Epithelial cell of proximal tubule (primary cell): ENCODE measurements at regions not wholly inside any gene's neighbourhood (a gene's known extent, or its start where the extent isn't known, plus 50 kb on each side); places are given as distances from the start of the nearest gene placed in this dataset.

Source experiments
- DNase-seq: peaks from one replicate; pipeline ENCODE4 v3.0.0-alpha.2; 2011; ENCODE audit warnings: low read depth
- H3K4me3 ChIP-seq: 2 replicates; pipeline ENCODE4 v1.5.1; 2011; ENCODE audit warnings: low read depth, mild to moderate bottlenecking, low read length
- TF ChIP-seq, protein P1 (sequence below): conservative IDR thresholded peaks from 2 replicates; pipeline ENCODE4 v1.5.1; 2012; ENCODE audit warnings: low read depth, mild to moderate bottlenecking, low read length

DNA sequence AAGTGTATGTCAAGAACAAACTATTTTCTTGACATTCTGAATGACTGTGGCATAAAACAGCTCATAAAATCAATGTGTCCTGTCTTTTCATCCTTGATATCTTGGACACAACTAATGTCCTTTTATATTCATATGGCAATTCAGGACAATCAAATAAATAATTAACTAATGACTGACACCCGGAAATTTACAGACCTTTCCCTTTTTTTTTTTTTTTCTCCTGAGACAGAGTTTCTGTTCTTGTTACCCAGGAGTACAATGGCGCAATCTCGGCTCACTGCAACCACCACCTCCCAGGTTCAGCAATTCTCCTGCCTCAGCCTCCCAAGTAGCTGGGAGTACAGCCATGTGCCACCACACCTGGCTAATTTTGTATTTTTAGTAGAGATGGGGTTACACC is 107.1 kb upstream of the LGSN start:
- TF ChIP-seq, protein P1, sequence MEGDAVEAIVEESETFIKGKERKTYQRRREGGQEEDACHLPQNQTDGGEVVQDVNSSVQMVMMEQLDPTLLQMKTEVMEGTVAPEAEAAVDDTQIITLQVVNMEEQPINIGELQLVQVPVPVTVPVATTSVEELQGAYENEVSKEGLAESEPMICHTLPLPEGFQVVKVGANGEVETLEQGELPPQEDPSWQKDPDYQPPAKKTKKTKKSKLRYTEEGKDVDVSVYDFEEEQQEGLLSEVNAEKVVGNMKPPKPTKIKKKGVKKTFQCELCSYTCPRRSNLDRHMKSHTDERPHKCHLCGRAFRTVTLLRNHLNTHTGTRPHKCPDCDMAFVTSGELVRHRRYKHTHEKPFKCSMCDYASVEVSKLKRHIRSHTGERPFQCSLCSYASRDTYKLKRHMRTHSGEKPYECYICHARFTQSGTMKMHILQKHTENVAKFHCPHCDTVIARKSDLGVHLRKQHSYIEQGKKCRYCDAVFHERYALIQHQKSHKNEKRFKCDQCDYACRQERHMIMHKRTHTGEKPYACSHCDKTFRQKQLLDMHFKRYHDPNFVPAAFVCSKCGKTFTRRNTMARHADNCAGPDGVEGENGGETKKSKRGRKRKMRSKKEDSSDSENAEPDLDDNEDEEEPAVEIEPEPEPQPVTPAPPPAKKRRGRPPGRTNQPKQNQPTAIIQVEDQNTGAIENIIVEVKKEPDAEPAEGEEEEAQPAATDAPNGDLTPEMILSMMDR: no peak
- H3K4me3 ChIP-seq: no peak overlapping the region
- DNase-seq: no peak

DNA sequence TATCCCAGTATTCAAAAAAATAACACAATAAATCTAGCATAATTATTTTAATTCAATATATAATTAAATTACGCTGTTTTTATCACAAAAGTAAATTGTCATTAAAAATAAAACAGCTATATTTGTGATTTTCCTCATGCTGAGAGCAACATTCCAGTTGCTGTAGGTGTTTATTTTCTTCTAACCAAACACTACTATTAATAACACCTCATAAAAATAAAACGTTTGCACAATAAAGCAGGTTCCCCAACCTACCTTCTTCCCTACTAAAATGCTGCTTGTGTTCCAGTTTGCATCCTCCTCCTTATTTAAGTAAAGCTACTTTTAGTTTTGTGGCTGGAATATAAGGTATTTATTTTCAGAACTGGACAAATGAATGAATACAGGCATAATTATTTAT is 108.2 kb upstream of the LGSN start:
- H3K4me3 ChIP-seq: no peak overlapping the region
- TF ChIP-seq, protein P1: no peak
- DNase-seq: no peak

DNA sequence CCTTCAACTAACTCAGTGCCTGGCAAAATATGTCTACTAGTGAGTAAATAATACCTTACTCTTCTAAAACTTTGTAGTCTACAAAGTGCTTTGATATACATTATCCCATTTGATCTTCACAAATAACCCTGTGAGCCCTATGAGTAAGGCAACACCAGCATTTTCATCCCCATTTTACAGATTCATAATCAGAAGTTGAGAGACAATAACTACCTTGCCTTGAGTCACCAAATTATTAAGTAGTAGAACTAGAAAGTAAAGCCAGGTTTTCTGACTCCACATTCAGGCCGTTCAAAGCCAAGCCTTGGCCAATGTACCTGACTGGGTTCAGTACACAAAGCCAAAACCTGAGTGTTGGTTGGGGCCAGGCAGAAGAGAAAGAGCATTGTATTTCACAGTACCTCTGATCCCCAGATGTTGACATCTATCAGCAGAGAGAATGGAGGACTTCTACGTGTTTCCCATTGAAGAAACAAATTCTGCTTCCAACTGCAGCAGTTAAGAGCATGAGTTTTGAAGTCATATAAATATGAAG is 111.3 kb upstream of the LGSN start:
- no peak for DNase-seq
- TF ChIP-seq, protein P1: no peak
- no peak overlapping the region for H3K4me3 ChIP-seq

DNA sequence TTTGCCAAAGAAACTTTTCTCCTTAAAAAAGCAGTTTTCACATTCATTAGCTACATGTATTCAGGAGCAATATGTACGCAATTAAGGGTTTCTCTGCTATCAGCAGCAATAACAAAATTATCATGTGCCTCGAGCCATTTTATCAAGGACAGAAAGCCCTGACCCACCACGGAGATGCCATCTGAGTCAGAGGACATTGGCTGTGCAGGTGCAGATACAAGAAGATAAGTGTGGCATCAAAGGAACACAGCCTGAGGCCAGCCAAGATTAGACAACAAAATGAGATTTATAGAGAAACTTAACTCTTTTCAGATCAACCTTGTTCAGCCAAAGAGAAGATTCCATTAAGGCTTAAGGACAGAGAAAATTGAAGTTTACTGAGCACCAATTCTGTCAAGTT is 115.2 kb upstream of the LGSN start:
- no peak overlapping the region for H3K4me3 ChIP-seq
- DNase-seq: no peak
- TF ChIP-seq, protein P1: no peak

DNA sequence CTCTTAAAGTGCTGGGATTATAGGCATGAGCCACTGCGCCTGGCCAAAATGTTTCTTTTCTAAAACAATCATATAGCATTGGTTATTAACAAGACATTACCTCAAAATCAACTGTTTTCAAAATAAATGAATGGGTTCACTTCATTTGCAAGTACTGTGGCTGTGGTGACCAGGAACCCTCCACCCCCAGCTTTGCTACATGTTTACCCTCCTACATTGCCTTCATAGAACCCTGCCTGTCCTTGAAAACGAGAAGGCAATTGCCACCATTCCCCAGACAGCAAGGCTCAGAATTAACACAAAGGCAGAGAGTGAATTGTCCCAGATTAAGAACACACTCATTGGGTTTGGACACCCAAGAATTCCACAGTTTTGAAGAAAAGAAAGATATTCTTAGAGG is 116.6 kb upstream of the LGSN start:
- no peak for DNase-seq
- TF ChIP-seq, protein P1: no peak

DNA sequence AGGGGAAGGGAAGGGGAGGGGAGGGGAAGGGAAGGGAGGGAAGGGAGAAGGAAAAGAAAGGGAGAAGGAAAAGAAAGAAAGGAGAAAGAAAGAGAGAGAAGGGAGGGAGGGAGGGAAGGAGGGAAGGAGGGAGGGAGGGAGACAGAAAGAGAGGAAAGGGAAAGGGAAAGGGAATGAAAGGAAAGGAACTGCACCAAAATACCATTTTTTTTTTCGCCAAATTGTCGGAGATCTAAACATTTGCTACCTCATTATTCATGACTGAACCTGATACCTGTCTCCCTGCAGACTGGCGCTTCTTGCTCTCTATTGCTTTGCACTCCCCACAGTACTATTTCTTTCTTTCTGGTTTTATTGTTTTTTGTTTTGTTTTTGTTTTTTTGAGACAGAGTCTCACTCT is 117.3 kb upstream of the LGSN start:
- no peak for DNase-seq
- TF ChIP-seq, protein P1: no peak
- no peak overlapping the region for H3K4me3 ChIP-seq

More for the DNA sequence above, 116.6 kb upstream of the LGSN start:
- no peak overlapping the region for H3K4me3 ChIP-seq

DNA sequence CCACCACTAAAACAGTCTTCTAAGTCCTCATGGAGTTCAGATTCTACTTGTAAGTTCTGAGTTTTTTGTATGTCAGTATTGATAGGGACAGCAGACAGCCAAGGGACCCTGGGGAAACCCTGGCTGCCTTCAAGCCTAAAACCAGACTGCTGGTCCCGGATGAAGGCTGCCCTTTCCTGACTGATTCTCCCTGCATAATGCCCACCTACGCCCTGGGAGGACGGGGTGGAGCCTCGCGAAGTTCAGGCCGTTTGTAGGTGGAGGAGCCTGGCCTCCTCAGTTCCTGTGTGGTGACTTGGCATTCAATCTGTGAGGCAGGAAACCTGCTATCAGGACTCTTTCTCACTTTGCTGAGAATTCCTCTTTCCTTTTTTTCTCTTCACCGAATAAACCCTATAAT is 120.3 kb upstream of the LGSN start:
- DNase-seq: no peak
- H3K4me3 ChIP-seq: no peak overlapping the region
- TF ChIP-seq, protein P1: no peak
